Breast epithelium (tissue), 4 donors: ENCODE measurements at regions not wholly inside any gene's neighbourhood (a gene's known extent, or its start where the extent isn't known, plus 50 kb on each side); places are given as distances from the start of the nearest gene placed in this dataset.

ENCODE experiments used
- DNase-seq, 2 donors: peaks; one replicate each; pipeline ENCODE4 v3.0.0-alpha.2; 2019; ENCODE audit warnings: low spot score in 2 of 2
- H3K27ac ChIP-seq, 2 donors: fragments of 200-600 bp; sonication (generic) in 1 of 2; one replicate each; pipeline ENCODE4 v1.5.1; 2016 to 2019; ENCODE audit warnings: mild to moderate bottlenecking in 1 of 2
- H3K27me3 ChIP-seq, 2 donors: fragments of 200-600 bp; sonication (generic) in 1 of 2; one replicate each; pipeline versions ENCODE4 v1.5.1 to v1.6.0; 2017 to 2019; ENCODE audit warnings: control low read depth in 1 of 2, mild to moderate bottlenecking in 1 of 2
- H3K36me3 ChIP-seq: fragments of 200-600 bp; one replicate; pipeline ENCODE4 v1.5.1; 2019
- H3K4me1 ChIP-seq, 2 donors: fragments of 200-600 bp; sonication (generic); one replicate each; pipeline ENCODE4 v1.5.1; 2016 to 2019; ENCODE audit warnings: control low read depth in 1 of 2
- H3K4me3 ChIP-seq, 3 donors: fragments of 200-600 bp; sonication (generic); 1 replicate in 2 of 3; 2 replicates in 1 of 3; pipeline ENCODE4 v1.5.1; 2016 to 2019; ENCODE audit warnings: mild to moderate bottlenecking in 3 of 3, moderate library complexity in 2 of 3
- H3K9me3 ChIP-seq, 2 donors: fragments of 200-600 bp; sonication (generic) in 1 of 2; one replicate each; pipeline ENCODE4 v1.5.1; 2016 to 2019; ENCODE audit warnings: control low read depth in 1 of 2
- CTCF ChIP-seq, 3 donors: fragments of 450-650 bp; IDR thresholded peaks; one replicate each; pipeline ENCODE4 v1.5.1; 2016 to 2017; ENCODE audit warnings: antibody characterized with exemption in 3 of 3, mild to moderate bottlenecking in 3 of 3, moderate library complexity in 3 of 3
- POLR2A ChIP-seq: fragments of 450-650 bp; IDR thresholded peaks from one replicate; pipeline ENCODE4 v1.6.1; 2016; ENCODE audit warnings: antibody characterized with exemption, mild to moderate bottlenecking, moderate library complexity
- POLR2AphosphoS5 ChIP-seq, 3 donors: sonication (generic); formaldehyde crosslinking; IDR thresholded peaks; one replicate each; pipeline ENCODE4 v1.6.1; 2017; ENCODE audit warnings: antibody characterized with exemption in 3 of 3
- intact Hi-C: fragments of 100-400 bp; cut with DNase I; formaldehyde crosslinking; loops from one replicate; pipeline ENCODE4 v1.15.1; 2023; ENCODE audit warnings: low total_unique reads

GRCh38 chr3:84439476-84439875 is 519.3 kb upstream of the CADM2 start:
- DNase-seq: no peak
- Histone ChIP-seq H3K4me3 (no peak overlapping the region), H3K27ac (no peak overlapping the region), H3K36me3 (no peaks in the 10 kb centered on the region), H3K27me3 (no peaks in the 10 kb centered on the region), H3K4me1 (no peaks in the 10 kb centered on the region), H3K9me3 (no peaks in the 10 kb centered on the region)
- intact Hi-C loops: no loop called here
- TF ChIP-seq POLR2A (no peak), POLR2AphosphoS5 (IDR thresholded peaks at IDR 0.05) (no peak), CTCF (IDR thresholded peaks at IDR 0.05) (no peak)

GRCh38 chr3:84440291-84440690 is 518.5 kb upstream of the CADM2 start:
- Histone ChIP-seq H3K27ac (no peak overlapping the region), H3K9me3 (no peaks in the 10 kb centered on the region), H3K4me3 (no peak overlapping the region), H3K4me1 (no peaks in the 10 kb centered on the region), H3K36me3 (no peaks in the 10 kb centered on the region), H3K27me3 (no peaks in the 10 kb centered on the region)
- no peak for DNase-seq
- TF ChIP-seq POLR2AphosphoS5 (IDR thresholded peaks at IDR 0.05) (no peak), POLR2A (no peak), CTCF (IDR thresholded peaks at IDR 0.05) (no peak)
- intact Hi-C loops: no loop called here

GRCh38 chr3:84442533-84442932 is 516.3 kb upstream of the CADM2 start:
- Histone ChIP-seq H3K27ac (no peak overlapping the region), H3K4me1 (no peaks in the 10 kb centered on the region), H3K9me3 (no peaks in the 10 kb centered on the region), H3K27me3 (no peaks in the 10 kb centered on the region), H3K36me3 (no peaks in the 10 kb centered on the region), H3K4me3 (no peak overlapping the region)
- DNase-seq: no peak
- no peak for TF ChIP-seq CTCF (IDR thresholded peaks at IDR 0.05)
- TF ChIP-seq POLR2AphosphoS5 (IDR thresholded peaks at IDR 0.05): no peak
- no peak for TF ChIP-seq POLR2A
- intact Hi-C loops: no loop called here

GRCh38 chr3:84444726-84445521 is 513.9 kb upstream of the CADM2 start:
- no peaks in the 10 kb centered on the region for H3K27me3 ChIP-seq
- no peak for DNase-seq
- H3K9me3 ChIP-seq: no peaks in the 10 kb centered on the region
- intact Hi-C loops: no loop called here
- no peak overlapping the region for H3K27ac ChIP-seq
- no peaks in the 10 kb centered on the region for H3K36me3 ChIP-seq
- no peak overlapping the region for H3K4me3 ChIP-seq
- H3K4me1 ChIP-seq: no peaks in the 10 kb centered on the region
- TF ChIP-seq CTCF (IDR thresholded peaks at IDR 0.05): no peak
- TF ChIP-seq POLR2AphosphoS5 (IDR thresholded peaks at IDR 0.05): no peak
- no peak for TF ChIP-seq POLR2A

- H3K4me3 ChIP-seq: no peak overlapping the region
- TF ChIP-seq CTCF (IDR thresholded peaks at IDR 0.05) (no peak), POLR2AphosphoS5 (IDR thresholded peaks at IDR 0.05) (no peak), POLR2A (no peak)
- no peaks in the 10 kb centered on the region for H3K36me3 ChIP-seq
- H3K27me3 ChIP-seq: no peaks in the 10 kb centered on the region
- intact Hi-C loops: no loop called here
- H3K9me3 ChIP-seq: peaks cover 0 to 3% of the 10 kb centered on the region in 2 donors
- no peak overlapping the region for H3K27ac ChIP-seq
- no peak for DNase-seq
- H3K4me1 ChIP-seq: no peaks in the 10 kb centered on the region
Observed at GRCh38 chr3:84487296-84487695, 471.5 kb upstream of the CADM2 start.
